PC-9 (cell line): ENCODE measurements at regions not wholly inside any gene's neighbourhood (a gene's known extent, or its start where the extent isn't known, plus 50 kb on each side); places are given as distances from the start of the nearest gene placed in this dataset.

Source experiments
- EZH2 ChIP-seq: fragments of 200-600 bp; sonication (generic); IDR thresholded peaks from 2 replicates; pipeline ENCODE4 v1.8.0; 2017; ENCODE audit warnings: antibody characterized with exemption, low read depth
- TF ChIP-seq, protein P1 (sequence below): fragments of 200-600 bp; sonication (generic); conservative IDR thresholded peaks from 2 replicates; pipeline ENCODE4 v1.6.1; 2017; ENCODE audit warnings: mixed run types, antibody characterized with exemption, mild to moderate bottlenecking, moderate library complexity

DNA sequence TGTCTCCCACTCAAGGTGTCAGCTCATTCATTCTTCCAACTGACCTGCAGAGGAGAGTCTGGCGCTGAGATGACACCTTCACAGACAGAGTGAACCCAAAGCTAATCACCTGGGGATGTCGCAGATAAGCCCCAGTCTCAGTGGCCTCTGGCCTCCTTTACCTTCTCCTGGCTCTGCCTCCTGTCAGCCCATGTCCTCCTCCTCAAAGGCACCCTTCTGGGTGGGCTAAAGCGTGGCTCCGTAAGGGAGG is 194.1 kb downstream of the MIB1 start:
- TF ChIP-seq, protein P1, sequence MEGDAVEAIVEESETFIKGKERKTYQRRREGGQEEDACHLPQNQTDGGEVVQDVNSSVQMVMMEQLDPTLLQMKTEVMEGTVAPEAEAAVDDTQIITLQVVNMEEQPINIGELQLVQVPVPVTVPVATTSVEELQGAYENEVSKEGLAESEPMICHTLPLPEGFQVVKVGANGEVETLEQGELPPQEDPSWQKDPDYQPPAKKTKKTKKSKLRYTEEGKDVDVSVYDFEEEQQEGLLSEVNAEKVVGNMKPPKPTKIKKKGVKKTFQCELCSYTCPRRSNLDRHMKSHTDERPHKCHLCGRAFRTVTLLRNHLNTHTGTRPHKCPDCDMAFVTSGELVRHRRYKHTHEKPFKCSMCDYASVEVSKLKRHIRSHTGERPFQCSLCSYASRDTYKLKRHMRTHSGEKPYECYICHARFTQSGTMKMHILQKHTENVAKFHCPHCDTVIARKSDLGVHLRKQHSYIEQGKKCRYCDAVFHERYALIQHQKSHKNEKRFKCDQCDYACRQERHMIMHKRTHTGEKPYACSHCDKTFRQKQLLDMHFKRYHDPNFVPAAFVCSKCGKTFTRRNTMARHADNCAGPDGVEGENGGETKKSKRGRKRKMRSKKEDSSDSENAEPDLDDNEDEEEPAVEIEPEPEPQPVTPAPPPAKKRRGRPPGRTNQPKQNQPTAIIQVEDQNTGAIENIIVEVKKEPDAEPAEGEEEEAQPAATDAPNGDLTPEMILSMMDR = no peak
- TF ChIP-seq EZH2 = no peak
